H1 (cell line): ENCODE measurements at regions not wholly inside any gene's neighbourhood (a gene's known extent, or its start where the extent isn't known, plus 50 kb on each side); places are given as distances from the start of the nearest gene placed in this dataset.

ENCODE experiments used
- EZH2 ChIP-seq: fragments of 200-600 bp; sonication (generic); IDR thresholded peaks from 2 replicates; pipeline ENCODE4 v1.7.1; 2012; ENCODE audit warnings: low read depth, mild to moderate bottlenecking, moderate library complexity, low read length, inconsistent platforms; ENCODE audit not compliant: severe bottlenecking
- JUN ChIP-seq: IDR thresholded peaks from 2 replicates; pipeline ENCODE4 v1.6.1; 2011; ENCODE audit warnings: low read depth, mild to moderate bottlenecking, improper control_type of control experiment, low read length
- JUND ChIP-seq: IDR thresholded peaks from 2 replicates; pipeline ENCODE4 v1.6.1; 2011; ENCODE audit warnings: mild to moderate bottlenecking, improper control_type of control experiment, low read length
- MAFK ChIP-seq: IDR thresholded peaks from 2 replicates; pipeline ENCODE4 v1.6.1; 2012; ENCODE audit warnings: low read depth, mild to moderate bottlenecking, improper control_type of control experiment, low read length
- POLR2A ChIP-seq, 2 experiments: IDR thresholded peaks; 1 replicate in 1 of 2; 2 replicates in 1 of 2; pipeline ENCODE4 v1.6.1; 2011; ENCODE audit warnings: low read depth in 2 of 2, low read length in 2 of 2, mild to moderate bottlenecking in 2 of 2; ENCODE audit errors: control extremely low read depth in 1 of 2
- POLR2AphosphoS5 ChIP-seq: IDR thresholded peaks from 2 replicates; pipeline ENCODE4 v1.6.1; 2011; ENCODE audit warnings: low read depth, low read length
- RAD21 ChIP-seq, 2 experiments: IDR thresholded peaks in 1 of 2; conservative IDR thresholded peaks in 1 of 2; 2 replicates each; pipeline ENCODE4 v1.6.1; 2011; ENCODE audit warnings: low read depth in 2 of 2, low read length in 2 of 2, improper control_type of control experiment in 1 of 2, inconsistent platforms in 1 of 2, mild to moderate bottlenecking in 1 of 2, moderate library complexity in 1 of 2
- TAF1 ChIP-seq: IDR thresholded peaks from 2 replicates; pipeline ENCODE4 v1.6.1; 2011; ENCODE audit warnings: mild to moderate bottlenecking, low read depth, low read length
- YY1 ChIP-seq: IDR thresholded peaks from 2 replicates; pipeline ENCODE4 v1.6.1; 2011; ENCODE audit warnings: low read depth, mild to moderate bottlenecking, low read length
- ZNF274 ChIP-seq: IDR thresholded peaks from 2 replicates; pipeline ENCODE4 v1.7.0; 2012; ENCODE audit warnings: low read length, borderline replicate concordance; ENCODE audit errors: extremely low read depth
- TF ChIP-seq, protein P1 (sequence below), 3 experiments: IDR thresholded peaks; 1 replicate in 2 of 3; 2 replicates in 1 of 3; pipeline versions ENCODE4 v1.5.1 to v1.6.1; 2011; ENCODE audit warnings: low read length in 3 of 3, mild to moderate bottlenecking in 3 of 3, inconsistent platforms in 2 of 3, low read depth in 1 of 3, moderate library complexity in 1 of 3; ENCODE audit not compliant: insufficient read depth in 1 of 3; ENCODE audit errors: control extremely low read depth in 1 of 3
- TF ChIP-seq, protein P2 (sequence below): IDR thresholded peaks from 2 replicates; pipeline ENCODE4 v1.6.1; 2011; ENCODE audit warnings: low read depth, mild to moderate bottlenecking, low read length; ENCODE audit not compliant: insufficient read depth
- TF ChIP-seq, protein P3 (sequence below): IDR thresholded peaks from 2 replicates; pipeline ENCODE4 v1.6.1; 2012; ENCODE audit warnings: inconsistent platforms

DNA sequence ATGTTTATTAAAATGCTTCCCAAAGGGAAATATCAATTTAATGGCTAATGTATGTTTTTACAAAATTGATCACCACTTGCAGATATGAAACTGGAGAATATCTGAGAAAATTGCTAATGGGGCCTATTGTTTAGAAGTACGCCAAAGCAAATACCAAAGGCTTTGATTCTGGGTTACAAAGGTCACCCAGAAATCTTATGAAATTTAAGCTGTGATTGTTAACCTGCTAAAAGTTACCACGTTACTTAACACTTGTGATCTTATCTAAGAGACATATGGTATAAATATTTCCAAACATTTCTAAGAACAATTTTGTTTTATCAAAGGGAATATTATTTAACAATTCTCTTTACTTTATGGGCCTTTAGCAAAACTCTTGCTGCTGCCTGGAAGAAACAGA lies 383.3 kb downstream of the TFAP2A start:
- TF ChIP-seq YY1 = no peak
- no peak for TF ChIP-seq ZNF274
- TF ChIP-seq, protein P1, sequence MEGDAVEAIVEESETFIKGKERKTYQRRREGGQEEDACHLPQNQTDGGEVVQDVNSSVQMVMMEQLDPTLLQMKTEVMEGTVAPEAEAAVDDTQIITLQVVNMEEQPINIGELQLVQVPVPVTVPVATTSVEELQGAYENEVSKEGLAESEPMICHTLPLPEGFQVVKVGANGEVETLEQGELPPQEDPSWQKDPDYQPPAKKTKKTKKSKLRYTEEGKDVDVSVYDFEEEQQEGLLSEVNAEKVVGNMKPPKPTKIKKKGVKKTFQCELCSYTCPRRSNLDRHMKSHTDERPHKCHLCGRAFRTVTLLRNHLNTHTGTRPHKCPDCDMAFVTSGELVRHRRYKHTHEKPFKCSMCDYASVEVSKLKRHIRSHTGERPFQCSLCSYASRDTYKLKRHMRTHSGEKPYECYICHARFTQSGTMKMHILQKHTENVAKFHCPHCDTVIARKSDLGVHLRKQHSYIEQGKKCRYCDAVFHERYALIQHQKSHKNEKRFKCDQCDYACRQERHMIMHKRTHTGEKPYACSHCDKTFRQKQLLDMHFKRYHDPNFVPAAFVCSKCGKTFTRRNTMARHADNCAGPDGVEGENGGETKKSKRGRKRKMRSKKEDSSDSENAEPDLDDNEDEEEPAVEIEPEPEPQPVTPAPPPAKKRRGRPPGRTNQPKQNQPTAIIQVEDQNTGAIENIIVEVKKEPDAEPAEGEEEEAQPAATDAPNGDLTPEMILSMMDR (IDR thresholded peaks at IDR 0.05; ENCODE audit: control extremely low read depth in 1 of 3, insufficient read depth in 1 of 3, low read depth in 1 of 3, low read length in 3 of 3) = no peak
- no peak for TF ChIP-seq JUN
- TF ChIP-seq EZH2 = no peak
- TF ChIP-seq POLR2A (IDR thresholded peaks at IDR 0.05; ENCODE audit: control extremely low read depth in 1 of 2, low read depth in 2 of 2, low read length in 2 of 2) = no peak
- TF ChIP-seq, protein P2, sequence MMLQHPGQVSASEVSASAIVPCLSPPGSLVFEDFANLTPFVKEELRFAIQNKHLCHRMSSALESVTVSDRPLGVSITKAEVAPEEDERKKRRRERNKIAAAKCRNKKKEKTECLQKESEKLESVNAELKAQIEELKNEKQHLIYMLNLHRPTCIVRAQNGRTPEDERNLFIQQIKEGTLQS = no peak
- no peak for TF ChIP-seq TAF1
- TF ChIP-seq RAD21 (IDR thresholded peaks at IDR 0.05 in 1 of 2, conservative IDR thresholded peaks at IDR 0.05 in 1 of 2; ENCODE audit: low read depth in 2 of 2, low read length in 2 of 2) = no peak
- TF ChIP-seq POLR2AphosphoS5 = no peak
- no peak for TF ChIP-seq JUND
- TF ChIP-seq MAFK = no peak
- TF ChIP-seq, protein P3, sequence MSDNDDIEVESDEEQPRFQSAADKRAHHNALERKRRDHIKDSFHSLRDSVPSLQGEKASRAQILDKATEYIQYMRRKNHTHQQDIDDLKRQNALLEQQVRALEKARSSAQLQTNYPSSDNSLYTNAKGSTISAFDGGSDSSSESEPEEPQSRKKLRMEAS = no peak
